IMR-90 (cell line): ENCODE measurements at regions not wholly inside any gene's neighbourhood (a gene's known extent, or its start where the extent isn't known, plus 50 kb on each side); places are given as distances from the start of the nearest gene placed in this dataset.

Experiments
- ATAC-seq: fragments of 200-7000 bp; cut with Tn5 transposase; 2 replicates; pipeline ENCODE4 v1.9.1; 2020; ENCODE audit warnings: low read depth, mild to moderate bottlenecking, moderate library complexity
- BruUV-seq: library from RNA; stranded (reverse); fragments of 400-500 nt; replicated peaks from 2 replicates; lab custom pipeline; 2021; lab: Mats Ljungman, UMichigan
- CTCF ChIA-PET: fragments of 300-600 bp; formaldehyde crosslinking; extraction: SDS; loops from one replicate; lab custom pipeline; 2021; ENCODE audit warnings: antibody characterized with exemption; lab: Yijun Ruan, JAX
- POLR2A ChIA-PET: fragments of 300-600 bp; sonication (Branson Sonifier 250); formaldehyde crosslinking; loops from one replicate; lab custom pipeline; 2022; ENCODE audit warnings: antibody characterized with exemption; ENCODE audit not compliant: unreplicated experiment; lab: Charles Lee
- DNase-seq: peaks from one replicate; pipeline ENCODE4 v3.0.0; 2013
- H2AFZ ChIP-seq: replicated peaks from 2 replicates; pipeline ENCODE3; 2013; ENCODE audit warnings: low read length, mild to moderate bottlenecking; ENCODE audit not compliant: poor library complexity
- H2AK5ac ChIP-seq: 2 replicates; pipeline ENCODE4 v1.6.1; 2013; ENCODE audit warnings: low read depth, low read length, inconsistent platforms
- H2AK9ac ChIP-seq: replicated peaks from 2 replicates; pipeline ENCODE3; 2013; ENCODE audit warnings: mild to moderate bottlenecking, low read depth, low read length, moderate library complexity; ENCODE audit not compliant: poor library complexity
- H2BK120ac ChIP-seq: 2 replicates; pipeline ENCODE4 v1.6.1; 2013; ENCODE audit warnings: low read depth, low read length, inconsistent platforms
- H2BK15ac ChIP-seq: 3 replicates; pipeline ENCODE4 v1.6.1; 2013; ENCODE audit warnings: low read depth, low read length, inconsistent platforms
- H2BK20ac ChIP-seq: 2 replicates; pipeline ENCODE4 v1.6.1; 2013; ENCODE audit warnings: low read depth, mild to moderate bottlenecking, inconsistent platforms, low read length, moderate library complexity
- H2BK5ac ChIP-seq: 2 replicates; pipeline ENCODE4 v1.6.1; 2013; ENCODE audit warnings: mild to moderate bottlenecking, low read depth, low read length, inconsistent platforms; ENCODE audit not compliant: poor library complexity, severe bottlenecking
- H3K14ac ChIP-seq: replicated peaks from 2 replicates; pipeline ENCODE4 v1.6.1; 2013; ENCODE audit warnings: low read depth, low read length, inconsistent platforms
- H3K18ac ChIP-seq: 2 replicates; pipeline ENCODE4 v1.6.1; 2013; ENCODE audit warnings: low read depth, low read length, control low read depth
- H3K23ac ChIP-seq: 2 replicates; pipeline ENCODE4 v1.6.1; 2013; ENCODE audit warnings: low read depth, low read length, inconsistent platforms
- H3K27ac ChIP-seq: 2 replicates; pipeline ENCODE4 v1.5.1; 2013; ENCODE audit warnings: mild to moderate bottlenecking, control low read depth, low read length; ENCODE audit not compliant: insufficient read depth
- H3K27me3 ChIP-seq: 2 replicates; pipeline ENCODE4 v1.6.1; 2013; ENCODE audit warnings: low read length; ENCODE audit not compliant: control insufficient read depth, insufficient read depth
- H3K36me3 ChIP-seq: 2 replicates; pipeline ENCODE4 v1.6.1; 2013; ENCODE audit warnings: low read length, mixed read lengths; ENCODE audit not compliant: control insufficient read depth, insufficient read depth
- H3K4ac ChIP-seq: 2 replicates; pipeline ENCODE4 v1.6.1; 2013; ENCODE audit warnings: low read depth, low read length, inconsistent platforms
- H3K4me1 ChIP-seq: 2 replicates; pipeline ENCODE4 v1.6.1; 2013; ENCODE audit warnings: low read length, mixed read lengths; ENCODE audit not compliant: control insufficient read depth, insufficient read depth
- H3K4me2 ChIP-seq: 2 replicates; pipeline ENCODE4 v1.6.1; 2013; ENCODE audit warnings: low read depth, mild to moderate bottlenecking, control low read depth, low read length, moderate library complexity
- H3K4me3 ChIP-seq: 2 replicates; pipeline ENCODE4 v1.5.1; 2013; ENCODE audit warnings: low read depth, mild to moderate bottlenecking, control low read depth, low read length, moderate library complexity; ENCODE audit not compliant: insufficient read depth
- H3K56ac ChIP-seq: 2 replicates; pipeline ENCODE4 v1.6.1; 2013; ENCODE audit warnings: low read length, inconsistent platforms; ENCODE audit not compliant: insufficient read depth; ENCODE audit errors: extremely low read depth
- H3K79me1 ChIP-seq, 2 experiments: 2 replicates each; pipeline ENCODE4 v1.6.1; 2013; ENCODE audit warnings: low read length in 2 of 2, inconsistent platforms in 1 of 2, low read depth in 1 of 2
- H3K9ac ChIP-seq: 2 replicates; pipeline ENCODE4 v1.6.1; 2013; ENCODE audit warnings: low read depth, low read length, control low read depth
- H3K9me1 ChIP-seq: 2 replicates; pipeline ENCODE4 v1.6.1; 2013; ENCODE audit warnings: low read length, inconsistent platforms; ENCODE audit not compliant: insufficient read depth
- H3K9me3 ChIP-seq: 2 replicates; pipeline ENCODE4 v1.6.1; 2013; ENCODE audit warnings: low read length; ENCODE audit not compliant: control insufficient read depth, insufficient read depth
- H4K20me1 ChIP-seq: 2 replicates; pipeline ENCODE4 v1.6.1; 2013; ENCODE audit warnings: low read length, inconsistent platforms; ENCODE audit not compliant: insufficient read depth
- H4K5ac ChIP-seq: 2 replicates; pipeline ENCODE4 v1.6.1; 2013; ENCODE audit warnings: mild to moderate bottlenecking, low read depth, low read length, control low read depth
- H4K8ac ChIP-seq, 2 experiments: 2 replicates each; pipeline ENCODE4 v1.6.1; 2013; ENCODE audit warnings: low read depth in 2 of 2, low read length in 2 of 2, control low read depth in 1 of 2, inconsistent platforms in 1 of 2
- H4K91ac ChIP-seq: 2 replicates; pipeline ENCODE4 v1.6.1; 2013; ENCODE audit warnings: low read depth, low read length, inconsistent platforms; ENCODE audit not compliant: insufficient read depth
- BHLHE40 ChIP-seq: fragments of 150-350 bp; IDR thresholded peaks from 2 replicates; pipeline ENCODE4 v1.6.1; 2016; ENCODE audit warnings: mild to moderate bottlenecking, low read depth, low read length
- CEBPB ChIP-seq: IDR thresholded peaks from 2 replicates; pipeline ENCODE4 v1.6.1; 2012; ENCODE audit warnings: low read depth, low read length, improper control_type of control experiment
- CHD1 ChIP-seq: IDR thresholded peaks from 2 replicates; pipeline ENCODE4 v1.6.1; 2012; ENCODE audit warnings: low read depth, low read length, improper control_type of control experiment
- CTCF ChIP-seq: conservative IDR thresholded peaks from 2 replicates; pipeline ENCODE4 v1.5.1; 2012; ENCODE audit warnings: mild to moderate bottlenecking, low read depth, low read length, improper control_type of control experiment
- FOS ChIP-seq: fragments of 150-350 bp; IDR thresholded peaks from 2 replicates; pipeline ENCODE4 v1.6.1; 2016; ENCODE audit warnings: low read depth, low read length
- MAFK ChIP-seq: IDR thresholded peaks from 2 replicates; pipeline ENCODE4 v1.6.1; 2012; ENCODE audit warnings: low read depth, low read length, improper control_type of control experiment
- MAZ ChIP-seq: IDR thresholded peaks from 2 replicates; pipeline ENCODE4 v1.6.1; 2012; ENCODE audit warnings: low read depth, mild to moderate bottlenecking, low read length, improper control_type of control experiment, moderate library complexity, borderline replicate concordance
- MXI1 ChIP-seq: IDR thresholded peaks from 2 replicates; pipeline ENCODE4 v1.6.1; 2012; ENCODE audit warnings: low read depth, mild to moderate bottlenecking, low read length, moderate library complexity, borderline replicate concordance
- NFE2L2 ChIP-seq: fragments of 150-350 bp; IDR thresholded peaks from 2 replicates; pipeline ENCODE4 v1.6.1; 2016; ENCODE audit warnings: low read depth, mild to moderate bottlenecking, low read length
- POLR2A ChIP-seq: IDR thresholded peaks from 2 replicates; pipeline ENCODE4 v1.6.1; 2012; ENCODE audit warnings: mild to moderate bottlenecking, low read depth, low read length
- RAD21 ChIP-seq: IDR thresholded peaks from 2 replicates; pipeline ENCODE4 v1.6.1; 2012; ENCODE audit warnings: low read length, improper control_type of control experiment
- RCOR1 ChIP-seq: IDR thresholded peaks from 2 replicates; pipeline ENCODE4 v1.6.1; 2012; ENCODE audit warnings: mild to moderate bottlenecking, low read length, improper control_type of control experiment; ENCODE audit not compliant: insufficient replicate concordance
- RFX5 ChIP-seq: IDR thresholded peaks from 2 replicates; pipeline ENCODE4 v1.8.0; 2012; ENCODE audit warnings: low read depth, mild to moderate bottlenecking, low read length, moderate library complexity
- SMC3 ChIP-seq: fragments of 150-350 bp; IDR thresholded peaks from 2 replicates; pipeline ENCODE4 v1.6.1; 2016; ENCODE audit warnings: low read depth, mild to moderate bottlenecking, antibody characterized with exemption, low read length, moderate library complexity
- USF2 ChIP-seq: fragments of 150-350 bp; IDR thresholded peaks from 2 replicates; pipeline ENCODE4 v1.6.1; 2017; ENCODE audit warnings: mild to moderate bottlenecking, antibody characterized with exemption, low read length, low read depth
- WGBS, 2 experiments: methylation state at CpG; one replicate each; pipeline versions ENCODE4 v1.1.5 to v1.1.7; 2013; ENCODE audit warnings: missing lambda C conversion rate in 2 of 2; ENCODE audit not compliant: insufficient read length in 1 of 2; ENCODE audit errors: extremely low coverage in 2 of 2; 5-methylcytosine and 5-hydroxymethylcytosine counted together
- dilution Hi-C: fragments of 300-500 bp; cut with HindIII; formaldehyde crosslinking; loops from one replicate; pipeline ENCODE4 v1.14.3; 2018; ENCODE audit warnings: low sequenced_read_pairs; ENCODE audit not compliant: unreplicated experiment
- in situ Hi-C: fragments of 300-500 bp; cut with MboI; formaldehyde crosslinking; loops from 3 replicates; pipeline ENCODE4 v1.14.3; 2019; ENCODE audit warnings: low sequenced_read_pairs, inconsistent platforms, mixed read lengths
- intact Hi-C: fragments of 100-400 bp; cut with micrococcal nuclease; formaldehyde crosslinking; loops from 2 replicates; pipeline ENCODE4 v1.10.0; 2022
- TF ChIP-seq, protein P1 (sequence below): fragments of 150-350 bp; IDR thresholded peaks from 2 replicates; pipeline ENCODE4 v1.6.1; 2016; ENCODE audit warnings: low read depth, mild to moderate bottlenecking, low read length, moderate library complexity, borderline replicate concordance

DNA sequence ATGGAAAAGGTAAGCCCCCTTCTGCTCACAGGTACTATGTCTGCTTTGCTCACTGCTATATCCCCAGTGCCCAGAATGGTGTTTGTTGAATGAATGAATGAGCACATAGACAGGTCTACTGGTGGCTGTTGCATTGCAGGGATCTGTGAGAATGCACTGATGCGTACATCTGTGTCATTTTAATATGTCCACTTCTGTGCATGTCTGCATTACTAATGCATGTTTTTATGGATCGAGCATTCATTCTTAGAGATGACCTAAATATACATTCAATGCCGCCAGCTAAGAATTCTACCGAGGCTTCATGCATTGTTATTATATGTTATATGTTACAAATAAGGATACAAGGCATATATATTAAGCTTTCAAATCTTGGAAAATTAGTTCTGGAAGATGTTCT is 73.8 kb downstream of the SPRING1 start:
- no peak overlapping the region for H4K8ac ChIP-seq
- no peak overlapping the region for H3K14ac ChIP-seq
- CTCF ChIA-PET = no interaction called here
- H2AFZ ChIP-seq = no peak overlapping the region
- H3K4me1 ChIP-seq = peaks cover 4% of the 10 kb centered on the region; the same call in 1 of the 2 replicates
- no peak overlapping the region for H2AK9ac ChIP-seq
- H3K56ac ChIP-seq = no peak overlapping the region
- H4K91ac ChIP-seq = no peak overlapping the region
- no peaks in the 10 kb centered on the region for H3K9me1 ChIP-seq
- no peak overlapping the region for H2AK5ac ChIP-seq
- no peak overlapping the region for H3K27ac ChIP-seq
- no peak overlapping the region for H2BK15ac ChIP-seq
- in situ Hi-C loops (no loop called here), dilution Hi-C loops (no loop called here), intact Hi-C loops (no loop called here)
- H2BK20ac ChIP-seq = no peak overlapping the region
- H3K4me3 ChIP-seq = no peak overlapping the region
- no peak overlapping the region for H3K18ac ChIP-seq
- TF ChIP-seq, protein P1, sequence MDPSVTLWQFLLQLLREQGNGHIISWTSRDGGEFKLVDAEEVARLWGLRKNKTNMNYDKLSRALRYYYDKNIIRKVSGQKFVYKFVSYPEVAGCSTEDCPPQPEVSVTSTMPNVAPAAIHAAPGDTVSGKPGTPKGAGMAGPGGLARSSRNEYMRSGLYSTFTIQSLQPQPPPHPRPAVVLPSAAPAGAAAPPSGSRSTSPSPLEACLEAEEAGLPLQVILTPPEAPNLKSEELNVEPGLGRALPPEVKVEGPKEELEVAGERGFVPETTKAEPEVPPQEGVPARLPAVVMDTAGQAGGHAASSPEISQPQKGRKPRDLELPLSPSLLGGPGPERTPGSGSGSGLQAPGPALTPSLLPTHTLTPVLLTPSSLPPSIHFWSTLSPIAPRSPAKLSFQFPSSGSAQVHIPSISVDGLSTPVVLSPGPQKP = no peak
- TF ChIP-seq MAZ (no peak), SMC3 (no peak), MXI1 (no peak), RCOR1 (no peak), RFX5 (no peak), FOS (no peak), BHLHE40 (no peak), RAD21 (no peak), MAFK (no peak), CTCF (no peak), NFE2L2 (no peak), CHD1 (no peak), POLR2A (no peak), USF2 (no peak), CEBPB (no peak)
- no peak overlapping the region for H2BK120ac ChIP-seq
- H3K9me3 ChIP-seq = no peaks in the 10 kb centered on the region
- DNase-seq (no peak), ATAC-seq (no peak)
- H4K20me1 ChIP-seq = no peaks in the 10 kb centered on the region
- H2BK5ac ChIP-seq = no peak overlapping the region
- no TSS peak for BruUV-seq
- H3K9ac ChIP-seq = no peak overlapping the region
- POLR2A ChIA-PET = no interaction called here
- no peak overlapping the region for H3K4ac ChIP-seq
- H4K5ac ChIP-seq = no peak overlapping the region
- no CpG with 5 or more reads among the region's 4 CpGs for WGBS, 2 experiments
- no peaks in the 10 kb centered on the region for H3K79me1 ChIP-seq
- no peak overlapping the region for H3K4me2 ChIP-seq
- H3K23ac ChIP-seq = no peak overlapping the region
- H3K36me3 ChIP-seq = no peaks in the 10 kb centered on the region
- peaks cover 7% of the 10 kb centered on the region for H3K27me3 ChIP-seq
